ENCODE measurements at regions not wholly inside any gene's neighbourhood (a gene's known extent, or its start where the extent isn't known, plus 50 kb on each side); places are given as distances from the start of the nearest gene placed in this dataset.

DNA sequence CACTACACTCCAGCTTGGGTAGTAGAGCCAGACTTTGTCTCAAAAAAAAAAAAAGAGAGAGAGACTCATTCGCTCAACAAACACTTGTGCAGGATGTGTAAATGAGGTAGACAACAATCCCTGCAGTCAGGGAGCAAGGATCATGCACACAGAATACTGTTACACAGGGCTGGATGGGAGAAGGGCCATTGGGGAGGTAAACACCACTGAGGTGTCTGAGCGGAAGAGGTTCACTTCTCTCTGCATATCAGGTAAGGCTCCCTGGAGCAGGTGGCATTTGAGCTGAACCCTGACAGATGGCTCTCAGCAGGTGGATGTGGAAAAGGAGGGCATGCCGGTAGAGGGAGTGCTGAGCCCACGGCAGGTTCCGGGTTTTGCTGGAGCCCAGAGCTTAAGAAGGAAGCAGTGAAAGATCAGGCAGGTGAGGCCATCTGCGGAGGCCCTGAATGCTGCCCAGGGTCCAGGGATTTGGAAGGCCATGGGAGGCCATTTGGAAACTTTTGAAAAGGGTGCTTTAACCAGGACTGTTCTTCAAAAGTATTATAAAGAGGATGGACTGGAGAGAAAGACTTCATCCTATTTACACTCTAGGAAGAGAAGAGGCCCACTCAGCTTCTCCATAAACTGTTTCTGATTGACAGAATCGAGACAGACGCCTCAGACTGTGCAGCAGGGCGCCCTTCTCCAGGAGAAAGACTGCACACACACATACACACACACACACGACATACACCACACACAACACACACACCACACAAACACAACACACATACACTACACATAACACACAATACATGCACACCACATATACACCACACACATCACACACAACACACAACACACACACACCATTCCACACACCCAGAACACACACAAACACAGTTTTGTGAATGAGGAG is 199.4 kb downstream of the USP12 start:
- DNase-seq (no peak), ATAC-seq (ENCODE audit: poor library complexity) (peak; percentile 61)
- intact Hi-C loops (cut with DNase I) = no loop called here

DNA sequence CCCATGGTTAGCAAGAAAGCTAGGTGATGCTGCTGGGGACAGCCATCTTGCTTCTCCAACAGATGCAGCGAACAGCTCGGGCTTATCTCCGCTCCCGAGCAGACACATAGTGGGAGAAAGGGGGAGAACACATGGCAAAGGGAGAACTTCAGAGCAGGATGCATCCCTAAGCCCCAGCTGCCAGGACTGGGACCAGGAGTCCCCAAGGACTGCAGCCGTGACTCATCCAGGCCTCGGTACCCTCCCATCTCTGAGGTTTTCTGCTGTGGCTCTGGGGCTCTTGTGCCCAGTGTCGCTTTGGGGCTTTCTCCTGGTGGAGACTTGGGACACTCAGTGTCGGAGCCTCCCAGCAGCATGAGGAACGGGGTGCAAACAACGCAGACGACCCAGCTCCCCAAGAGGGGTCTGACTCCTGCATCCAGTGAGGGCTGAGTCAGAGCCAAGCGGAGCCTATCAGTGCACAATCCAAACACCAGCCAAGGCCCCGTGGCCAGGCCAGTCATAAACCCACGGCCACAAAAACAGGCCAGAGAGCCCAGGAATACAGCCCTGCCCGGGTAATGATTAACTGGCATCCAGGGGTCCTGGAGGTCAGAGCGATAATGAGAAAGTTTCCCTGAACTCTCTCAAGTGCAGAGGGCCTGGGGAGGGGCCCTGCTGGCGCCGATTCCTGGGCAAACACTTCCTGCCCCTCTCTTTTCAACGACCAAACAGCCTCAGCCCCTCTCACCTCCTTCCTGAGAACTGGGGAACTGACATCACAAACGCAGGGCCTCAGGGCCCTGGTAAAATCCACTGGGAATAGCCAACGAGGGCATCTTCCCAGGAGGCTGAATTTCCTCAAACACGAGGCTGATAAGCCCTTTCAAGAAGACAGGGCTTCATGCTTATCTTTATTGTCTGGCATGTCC is 202.9 kb downstream of the USP12 start:
- intact Hi-C loops (cut with DNase I) = no loop called here
- ATAC-seq (ENCODE audit: poor library complexity) = no peak
- DNase-seq = no peak

DNA sequence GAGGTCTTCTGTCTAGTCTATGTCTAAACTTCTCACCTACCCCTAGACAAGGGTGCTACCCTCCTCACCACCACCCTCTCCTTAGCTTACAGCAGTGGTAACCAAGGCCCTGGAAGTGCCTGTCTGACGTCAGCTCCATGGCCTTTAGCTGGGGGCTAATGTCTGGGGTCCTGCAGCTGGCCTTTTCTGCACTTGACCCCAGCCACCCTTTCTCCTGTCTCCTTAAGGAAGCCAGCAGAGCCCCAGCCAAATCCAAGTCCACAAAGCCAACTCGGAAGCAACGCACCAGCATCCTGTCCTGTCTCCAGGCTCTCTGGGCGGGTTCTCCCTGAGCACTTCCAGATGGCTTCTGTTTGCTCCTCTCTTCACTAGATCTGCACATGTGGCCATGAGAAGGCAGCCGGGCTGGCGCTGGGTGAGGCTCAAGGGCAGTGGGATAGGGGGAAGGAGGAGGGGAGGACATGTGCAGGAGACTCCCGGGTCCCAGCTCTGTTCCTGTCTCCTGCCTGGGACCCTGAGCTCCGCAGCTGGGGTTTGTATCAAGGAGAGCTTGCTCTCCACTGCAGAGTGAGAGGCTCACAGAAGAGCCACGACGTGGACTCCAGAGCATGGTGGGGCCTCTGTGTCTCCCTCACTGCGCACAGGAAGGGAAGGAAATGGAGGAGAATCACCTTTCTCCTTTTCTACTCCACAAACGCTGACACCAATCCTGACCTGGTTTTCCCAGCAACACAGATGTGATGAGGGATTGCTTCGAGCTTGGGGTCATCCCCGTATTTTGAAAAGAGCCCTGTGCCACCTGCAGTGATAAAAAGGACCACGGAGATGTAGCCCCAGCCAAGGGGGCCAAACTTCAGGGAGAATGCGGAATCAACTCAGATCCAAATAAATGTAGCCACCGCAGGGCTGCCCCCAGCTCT is 204.2 kb downstream of the USP12 start:
- intact Hi-C loops (cut with DNase I) = no loop called here
- peak; percentile 69 for DNase-seq
- peak; percentile 67 for ATAC-seq (ENCODE audit: poor library complexity)

DNA sequence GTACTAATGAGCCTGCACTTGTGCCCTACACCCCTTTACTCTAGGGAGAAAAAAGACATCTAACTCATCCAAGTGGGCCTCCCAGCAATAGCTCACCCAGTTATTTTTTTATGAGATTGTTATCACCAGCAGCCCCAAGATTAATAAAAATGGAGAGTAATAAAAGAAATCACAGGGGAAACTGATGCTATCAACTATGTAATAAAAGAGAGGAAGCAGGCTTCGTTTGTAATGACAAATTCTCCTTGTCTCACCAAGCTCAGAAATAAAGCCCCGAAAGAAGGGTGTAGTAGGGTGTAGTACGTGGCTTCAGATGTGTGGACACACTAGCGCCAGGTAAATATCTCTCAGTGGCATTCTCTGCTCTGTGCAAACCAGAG is 204.9 kb downstream of the USP12 start:
- DNase-seq = no peak
- intact Hi-C loops (cut with DNase I) = no loop called here
- no peak for ATAC-seq (ENCODE audit: poor library complexity)

DNA sequence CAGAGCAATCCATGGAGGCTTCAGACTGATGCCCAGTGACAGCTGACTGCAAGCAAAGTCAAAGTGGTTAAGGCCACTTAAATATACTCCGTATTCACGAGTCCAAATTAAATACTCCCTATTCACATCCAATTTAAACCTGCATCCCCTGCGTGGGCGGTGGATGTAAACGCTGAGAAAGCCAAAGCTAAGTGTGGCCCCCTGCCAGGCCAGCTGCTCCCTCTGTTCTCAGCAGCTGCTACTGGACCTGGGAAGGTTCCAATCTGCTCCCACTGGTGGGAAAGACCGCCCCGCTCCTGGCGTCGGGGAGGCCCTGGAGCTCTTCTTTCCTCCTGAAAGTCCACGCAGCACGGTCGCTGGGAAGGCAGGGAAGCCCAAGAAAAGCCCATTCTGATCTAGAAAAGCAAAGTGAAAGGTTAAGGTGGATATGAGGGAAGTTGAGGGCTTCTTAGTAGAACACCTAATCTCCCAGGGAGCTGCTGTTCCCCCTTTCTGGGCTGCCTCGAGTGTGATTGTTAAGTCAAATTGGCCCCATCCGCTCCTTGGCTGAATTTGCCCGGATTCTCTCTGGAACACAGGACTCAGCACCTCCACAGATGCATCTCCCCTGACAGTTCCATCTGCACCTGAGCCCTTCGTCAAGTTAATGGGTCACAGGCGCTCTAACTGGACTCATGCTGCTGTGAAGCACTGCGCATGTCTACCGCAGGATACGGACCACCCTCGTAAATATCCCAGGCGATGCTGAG is 205.5 kb downstream of the USP12 start:
- intact Hi-C loops (cut with DNase I) = no loop called here
- DNase-seq (peak; percentile 81), ATAC-seq (ENCODE audit: poor library complexity) (peak; percentile 58)

DNA sequence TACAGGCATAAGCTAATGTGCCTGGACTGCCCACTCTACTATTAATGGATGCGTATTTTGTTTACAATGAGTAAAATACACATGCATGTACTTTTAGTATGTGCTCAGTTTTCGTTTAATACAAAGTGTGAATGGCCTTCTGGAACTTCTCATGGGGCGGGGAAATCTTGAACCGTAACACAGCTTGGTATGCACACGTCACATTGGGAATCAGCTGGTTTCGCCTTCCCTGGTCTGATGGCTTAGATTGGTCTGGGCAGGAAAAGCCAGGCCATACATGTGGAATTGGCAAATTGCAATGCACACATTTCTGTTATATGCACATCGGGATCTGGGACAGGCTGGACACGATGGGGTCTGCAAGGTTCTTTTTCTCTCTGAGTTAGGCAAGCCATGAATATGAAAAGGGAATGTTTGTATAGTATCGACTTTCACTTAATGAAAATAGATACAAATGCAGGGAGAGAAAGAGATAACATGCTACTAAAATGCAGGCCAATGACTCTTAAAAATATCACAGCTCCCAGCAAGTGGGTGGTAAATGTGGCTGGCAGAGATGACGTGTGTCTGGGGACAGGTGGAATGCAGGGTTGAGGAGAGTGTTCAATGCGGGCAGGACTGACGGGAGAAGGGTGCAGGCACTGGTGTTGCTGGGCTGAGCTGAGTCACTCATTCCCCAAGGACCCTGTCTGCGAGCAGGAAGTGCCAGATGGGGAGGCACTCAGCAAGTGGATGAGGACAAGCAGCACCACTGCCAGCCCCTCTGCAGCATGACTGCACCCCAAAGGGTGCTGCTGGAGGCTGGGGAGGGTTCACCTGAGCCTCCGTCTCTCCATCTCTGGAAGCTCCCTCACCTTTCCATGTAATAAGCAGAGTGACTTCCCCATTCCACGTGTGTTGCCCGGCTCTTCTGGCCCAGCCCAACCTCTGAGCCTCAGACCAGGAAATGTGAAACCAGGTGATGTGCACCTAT is 204.0 kb upstream of the GPR12 start:
- intact Hi-C loops (cut with DNase I) = no loop called here
- DNase-seq (no peak), ATAC-seq (ENCODE audit: poor library complexity) (peak; percentile 65)

DNA sequence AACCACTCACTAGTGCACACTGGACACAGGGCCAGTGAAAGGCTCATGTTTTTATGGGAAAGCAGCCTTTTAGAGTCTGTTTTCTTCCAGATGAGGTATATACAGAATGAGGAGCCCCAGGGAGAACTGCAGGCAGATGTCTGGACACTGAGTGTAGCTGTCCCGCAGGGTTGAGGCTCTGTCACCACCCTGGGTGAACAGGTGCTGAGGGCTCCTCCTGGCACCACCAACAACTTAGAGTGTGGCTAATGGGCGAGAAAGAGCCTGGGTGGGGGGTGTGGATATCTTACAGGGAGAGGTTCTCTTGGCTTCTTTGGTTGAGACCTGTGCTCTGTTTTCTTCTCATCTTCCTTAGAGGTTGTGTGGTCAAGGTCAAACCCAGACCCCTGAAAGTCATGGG is 202.1 kb upstream of the GPR12 start:
- intact Hi-C loops (cut with DNase I) = no loop called here
- DNase-seq (no peak), ATAC-seq (ENCODE audit: poor library complexity) (no peak)

DNA sequence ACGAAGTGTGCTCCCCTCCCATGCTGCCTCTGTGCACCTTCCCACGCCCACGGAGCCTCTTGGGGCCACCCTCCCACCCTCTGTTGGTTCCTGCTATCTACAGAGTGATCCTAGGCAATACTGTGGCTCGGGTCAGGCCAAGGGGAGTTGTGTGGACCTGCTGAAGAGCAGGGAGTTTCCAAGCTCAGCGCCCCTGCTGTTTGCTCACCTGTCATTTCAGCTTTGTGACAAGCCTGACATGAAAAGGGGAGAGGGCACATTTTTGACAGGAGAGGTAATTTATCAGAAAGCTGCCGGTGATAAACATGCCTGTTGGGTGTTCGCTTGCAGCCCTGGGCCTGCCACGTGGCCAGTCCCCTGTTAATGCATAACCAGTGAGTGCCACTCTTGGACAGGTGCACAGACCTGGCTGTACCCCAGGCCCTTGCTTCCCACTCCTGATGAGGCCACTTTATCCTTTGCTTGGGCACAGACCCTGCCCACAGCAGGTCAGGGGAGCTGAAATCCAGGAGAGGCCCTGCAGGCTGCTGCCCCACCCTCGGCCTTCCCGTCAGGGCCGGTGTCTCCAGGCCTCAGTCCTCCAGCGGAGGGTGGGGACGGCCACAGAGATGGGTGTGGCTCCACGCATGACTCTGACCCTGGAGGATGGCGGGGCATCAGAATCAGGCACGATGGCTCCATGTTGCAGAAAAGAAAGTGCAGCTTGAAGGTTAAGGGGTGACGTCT is 201.5 kb upstream of the GPR12 start:
- intact Hi-C loops (cut with DNase I) = no loop called here
- ATAC-seq (ENCODE audit: poor library complexity) (peak; percentile 3), DNase-seq (no peak)

DNA sequence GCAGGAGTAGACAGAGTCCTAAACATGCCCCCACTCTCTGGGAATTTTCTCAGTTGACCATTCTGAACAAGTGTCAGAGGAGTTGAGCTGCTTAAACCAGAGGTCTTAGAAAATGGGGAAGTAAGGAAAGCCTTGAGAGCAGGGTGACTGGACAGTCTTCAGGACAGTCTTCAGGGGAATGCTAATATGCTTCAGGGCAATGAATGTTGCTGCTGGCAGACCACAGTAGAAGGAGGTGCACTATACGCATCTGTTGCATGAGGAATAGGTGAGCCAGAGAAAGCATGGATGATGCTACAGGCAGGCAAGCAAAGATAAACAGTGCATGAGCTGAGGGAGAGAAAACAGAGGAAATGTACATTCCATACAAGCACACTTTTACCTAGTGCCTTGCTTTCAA is 196.6 kb upstream of the GPR12 start:
- intact Hi-C loops (cut with DNase I) = no loop called here
- DNase-seq = no peak

DNA sequence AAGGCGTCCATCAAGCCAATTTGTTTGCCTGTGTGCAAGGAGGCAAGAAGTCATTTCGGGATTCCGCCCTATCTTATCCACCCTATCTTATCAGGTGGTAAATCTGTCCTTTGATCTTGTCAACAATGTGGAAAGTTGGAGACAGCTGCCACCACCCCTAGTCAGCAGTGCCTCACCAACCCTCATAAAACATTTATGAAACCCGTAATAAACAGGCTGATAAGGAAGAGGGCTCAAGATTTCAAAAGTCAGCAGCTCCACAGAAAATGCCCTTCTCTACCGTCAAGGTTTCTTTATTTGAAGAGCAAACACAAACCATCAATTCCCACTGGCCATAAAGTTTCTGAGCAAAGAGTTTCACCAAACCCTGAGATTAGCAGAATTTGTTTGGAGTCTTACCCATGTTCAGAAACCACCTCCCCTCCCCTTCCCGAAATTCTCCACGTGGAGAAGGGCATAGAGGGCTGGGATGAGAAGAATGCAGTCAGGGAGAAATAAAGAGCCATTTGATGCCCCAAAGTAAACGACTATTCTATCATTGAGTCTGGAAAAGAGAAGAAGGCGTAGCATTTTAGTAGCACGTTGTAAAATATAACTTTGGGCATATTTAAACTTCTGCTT is 196.0 kb upstream of the GPR12 start:
- ATAC-seq (ENCODE audit: poor library complexity) = no peak
- no peak for DNase-seq
- intact Hi-C loops (cut with DNase I) = no loop called here

More for the DNA sequence above, 196.6 kb upstream of the GPR12 start:
- ATAC-seq (ENCODE audit: poor library complexity) = no peak

DNA sequence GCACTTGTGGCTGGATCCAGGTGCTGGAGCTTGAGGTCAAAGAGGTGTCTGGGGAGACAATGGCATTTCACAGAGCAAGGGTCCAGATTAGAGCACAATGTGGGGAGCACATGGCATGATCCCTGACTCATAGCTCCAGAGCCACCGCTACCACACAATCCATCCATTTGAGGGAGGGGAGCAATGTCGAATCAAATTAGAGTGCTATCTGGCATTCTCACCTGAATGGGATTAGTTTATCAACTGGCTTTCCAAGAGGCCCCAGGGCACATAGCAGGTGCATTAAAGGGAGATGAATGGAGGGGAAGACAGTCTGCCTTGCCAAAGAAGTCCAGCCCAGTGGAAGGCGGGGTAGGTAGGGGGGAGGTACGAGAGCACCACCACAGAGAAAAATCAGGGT is 194.4 kb upstream of the GPR12 start:
- intact Hi-C loops (cut with DNase I) = no loop called here
- ATAC-seq (ENCODE audit: poor library complexity) = no peak
- no peak for DNase-seq

DNA sequence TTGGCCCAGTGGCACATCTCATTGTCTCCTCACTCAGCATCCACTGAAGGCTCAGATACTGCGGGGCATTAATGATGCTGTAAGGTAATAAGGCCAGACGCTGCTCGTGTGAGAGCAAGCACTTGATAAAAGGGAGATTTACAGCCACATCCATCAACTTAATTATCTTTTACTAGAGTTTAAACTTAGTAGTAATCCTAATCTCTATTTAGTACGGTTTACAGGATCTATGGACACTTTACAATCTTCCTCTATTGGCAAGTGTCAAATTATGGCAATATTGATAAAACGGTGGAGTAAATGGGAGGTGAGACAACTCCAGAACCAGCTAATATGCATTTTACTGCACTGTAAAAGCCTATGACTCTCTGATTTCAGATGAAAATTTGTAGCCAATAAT is 192.7 kb upstream of the GPR12 start:
- no peak for DNase-seq
- ATAC-seq (ENCODE audit: poor library complexity) = no peak
- intact Hi-C loops (cut with DNase I) = no loop called here

DNA sequence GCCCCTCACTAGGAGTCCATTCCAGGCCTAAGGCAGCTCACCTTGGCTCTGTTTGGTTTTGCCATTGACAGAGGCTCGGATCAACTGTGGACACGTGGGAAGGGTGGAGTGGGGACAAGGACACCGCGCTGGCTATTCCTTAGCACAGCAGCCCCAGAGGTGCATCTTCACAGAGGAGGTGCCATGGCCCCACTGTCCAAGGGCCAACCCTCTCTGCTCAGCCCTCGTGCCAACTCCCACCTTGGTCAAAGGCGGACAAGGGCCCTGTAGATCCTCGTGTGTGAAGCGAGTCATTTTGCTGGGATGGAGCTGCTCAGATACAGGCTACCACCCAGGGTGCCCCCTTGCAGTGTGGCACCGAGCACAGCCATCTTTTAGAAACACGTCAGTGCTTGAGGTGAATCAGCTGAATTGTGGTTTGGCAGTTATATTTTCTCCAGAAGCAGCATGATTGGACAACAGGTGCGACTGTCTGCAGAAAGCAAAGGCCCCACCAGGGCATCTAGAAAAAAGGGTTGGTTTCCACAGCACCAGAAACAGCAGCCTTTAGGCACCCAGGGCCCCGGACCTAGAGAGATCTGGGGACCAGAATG is 192.1 kb upstream of the GPR12 start:
- ATAC-seq (ENCODE audit: poor library complexity) (no peak), DNase-seq (no peak)
- intact Hi-C loops (cut with DNase I) = no loop called here

DNA sequence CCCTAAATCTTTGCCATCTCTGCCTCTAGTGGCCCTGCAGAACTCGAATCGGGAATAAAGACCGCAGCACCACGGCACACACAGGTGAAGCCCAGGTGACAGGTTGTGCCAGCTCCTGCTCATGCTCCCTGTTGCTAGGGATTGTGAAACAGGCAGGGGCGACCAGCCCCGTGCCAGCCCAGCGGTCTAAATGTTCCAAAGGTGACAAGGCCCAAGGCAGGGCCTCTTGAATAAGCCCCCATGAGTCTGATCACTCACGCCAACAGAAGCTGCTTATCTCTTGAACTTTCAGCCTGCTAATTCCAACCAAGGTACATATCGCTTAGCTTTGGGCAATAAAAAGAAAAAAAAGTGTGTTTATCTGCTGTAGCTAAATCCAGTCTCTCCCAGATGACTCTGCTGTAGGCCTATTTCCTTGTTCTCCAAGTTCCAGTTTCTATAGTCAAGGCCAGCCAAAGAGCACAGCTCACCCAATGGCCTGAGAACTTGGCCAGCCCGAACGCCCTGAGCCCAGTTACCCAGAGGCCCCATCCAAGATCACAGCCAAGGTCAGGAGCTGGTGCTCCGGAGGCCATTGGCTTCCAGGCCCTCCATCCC is 191.1 kb upstream of the GPR12 start:
- intact Hi-C loops (cut with DNase I) = no loop called here
- peak; percentile 25 for ATAC-seq (ENCODE audit: poor library complexity)
- no peak for DNase-seq

DNA sequence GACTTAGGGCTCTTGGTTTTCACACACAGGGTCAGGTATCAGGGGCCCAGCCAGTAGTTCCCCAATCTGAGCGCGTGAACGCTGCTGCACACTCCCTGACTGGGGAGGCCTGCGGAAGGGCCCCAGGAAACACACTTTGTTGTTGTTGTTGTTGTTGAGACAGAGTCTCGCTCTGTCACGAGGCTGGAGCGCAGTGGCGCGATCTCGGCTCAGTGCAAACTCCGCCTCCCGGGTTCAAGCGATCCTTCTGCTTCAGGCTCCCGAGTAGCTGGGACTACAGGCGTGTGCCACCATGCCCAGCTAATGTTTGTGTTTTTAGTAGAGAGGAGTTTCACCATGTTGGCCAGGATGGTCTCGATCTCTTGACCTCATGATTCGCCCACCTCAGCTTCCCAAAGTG is 190.4 kb upstream of the GPR12 start:
- intact Hi-C loops (cut with DNase I) = no loop called here

More for the DNA sequence above, 190.4 kb upstream of the GPR12 start:
- no peak for DNase-seq
- ATAC-seq (ENCODE audit: poor library complexity) = no peak
